ENCODE measurements at regions not wholly inside any gene's neighbourhood (a gene's known extent, or its start where the extent isn't known, plus 50 kb on each side); places are given as distances from the start of the nearest gene placed in this dataset.

DNA sequence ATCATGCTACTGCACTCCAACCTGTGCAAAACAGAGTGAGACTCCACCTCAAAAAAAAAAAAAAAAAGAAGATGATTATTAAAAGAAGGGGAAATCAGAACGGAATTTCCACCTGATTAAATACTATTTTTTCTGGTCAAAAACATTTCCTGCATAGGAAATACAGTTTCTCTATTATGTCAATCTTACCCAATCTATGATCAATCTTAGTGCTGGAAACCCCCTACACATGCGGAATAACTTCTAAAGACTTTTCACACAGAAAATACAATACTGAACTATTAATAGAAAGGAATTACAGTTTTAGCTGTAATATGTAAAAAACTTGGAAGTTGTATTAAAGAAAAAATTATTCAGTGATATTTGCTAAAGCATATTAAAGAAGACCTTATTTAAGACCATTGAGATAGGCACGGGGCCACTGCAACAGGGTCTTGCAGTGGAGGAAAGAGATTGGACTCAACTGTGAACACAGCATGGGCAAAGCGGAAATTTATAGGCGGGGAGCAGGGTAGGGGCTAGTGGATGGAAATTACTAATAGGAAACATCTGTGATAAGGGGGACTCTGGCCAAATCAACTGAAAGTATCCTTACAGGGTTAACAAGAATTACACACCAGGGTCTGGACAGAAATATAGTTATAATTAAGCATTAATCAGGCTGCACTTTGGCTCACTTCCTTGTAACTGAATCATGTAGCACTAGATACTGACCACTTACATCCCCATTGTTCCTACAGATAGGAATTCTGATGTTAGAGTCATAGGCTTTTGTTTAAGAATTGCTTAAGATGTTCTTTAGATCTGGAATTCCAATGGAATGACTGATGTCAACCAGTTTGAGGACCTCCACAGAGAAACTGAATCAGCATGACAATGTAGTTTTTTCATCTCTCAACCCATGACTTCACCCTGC lies 411.5 kb upstream of the DDI1 start:
- no peak for DNase-seq

DNA sequence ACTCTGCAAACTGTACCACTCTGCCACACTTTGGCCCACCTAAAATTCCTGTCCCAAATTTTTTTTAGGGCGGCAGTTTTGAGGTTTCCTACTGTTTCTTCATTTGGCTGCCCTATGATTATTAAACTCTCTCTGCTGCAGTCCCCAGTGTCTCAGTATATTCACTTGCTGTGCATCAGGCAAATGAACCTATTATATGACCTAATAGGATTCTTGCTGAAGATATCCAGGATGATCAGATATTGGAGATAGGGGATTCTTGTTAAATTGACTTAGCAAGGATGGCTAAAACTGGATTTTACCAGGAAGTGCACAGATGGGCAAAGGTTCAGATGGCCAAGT lies 410.8 kb upstream of the DDI1 start:
- no peak for DNase-seq

DNA sequence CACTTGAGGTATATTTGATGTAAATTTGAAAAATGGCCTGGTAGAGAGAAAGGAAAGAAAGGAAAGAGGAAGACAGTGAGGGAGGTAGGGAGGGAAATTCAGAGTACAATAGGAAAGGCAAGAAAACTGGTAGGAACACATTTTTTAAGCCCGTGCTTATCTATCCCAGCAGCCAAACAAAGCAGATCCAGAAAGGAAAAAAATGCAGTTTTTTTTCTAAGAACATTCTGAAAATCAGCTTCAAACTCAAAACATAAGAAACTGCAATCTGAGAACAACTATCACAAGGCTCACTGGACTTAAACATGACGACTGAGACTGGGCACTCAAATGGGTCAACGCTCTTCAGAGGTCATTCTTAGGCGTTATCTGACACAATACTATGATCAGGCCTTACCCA lies 408.3 kb upstream of the DDI1 start:
- DNase-seq: no peak

GRCh38 chr11:103631841-103632240 lies 404.6 kb upstream of the DDI1 start:
- no peak for DNase-seq

DNA sequence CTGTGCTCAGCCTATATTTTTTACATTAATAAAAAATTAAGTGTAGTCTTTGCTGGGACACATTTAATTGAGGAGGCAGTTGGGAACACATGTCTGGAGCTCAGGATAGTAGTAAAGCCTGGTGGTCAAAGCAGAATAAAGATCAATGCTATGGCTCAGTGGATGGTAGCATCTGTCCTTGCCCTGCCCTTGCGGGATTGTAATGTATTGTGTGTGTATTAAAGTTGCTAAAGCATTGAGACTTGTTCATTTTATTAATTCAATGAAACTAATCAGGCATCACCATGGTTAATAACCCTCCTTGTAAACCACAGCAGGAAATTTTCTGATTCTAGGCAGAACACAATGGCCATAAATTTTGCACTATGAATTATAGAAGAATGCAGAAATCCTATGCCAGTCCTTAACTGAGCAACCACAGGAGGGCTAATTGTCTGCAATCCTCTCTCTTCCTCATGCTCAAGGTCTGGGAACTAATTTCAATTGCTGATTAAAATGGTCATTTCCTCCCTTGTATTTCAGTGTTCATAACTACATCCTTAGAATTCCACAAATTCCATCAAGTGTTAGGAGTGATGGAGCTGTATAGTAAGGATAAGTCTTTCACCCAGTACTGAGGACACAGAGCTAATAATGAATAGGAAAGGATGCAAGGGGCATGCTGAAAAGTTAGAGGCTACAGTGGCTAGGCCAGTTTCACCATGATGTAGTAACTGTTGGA lies 403.2 kb upstream of the DDI1 start:
- peak; percentile 8 for DNase-seq

DNA sequence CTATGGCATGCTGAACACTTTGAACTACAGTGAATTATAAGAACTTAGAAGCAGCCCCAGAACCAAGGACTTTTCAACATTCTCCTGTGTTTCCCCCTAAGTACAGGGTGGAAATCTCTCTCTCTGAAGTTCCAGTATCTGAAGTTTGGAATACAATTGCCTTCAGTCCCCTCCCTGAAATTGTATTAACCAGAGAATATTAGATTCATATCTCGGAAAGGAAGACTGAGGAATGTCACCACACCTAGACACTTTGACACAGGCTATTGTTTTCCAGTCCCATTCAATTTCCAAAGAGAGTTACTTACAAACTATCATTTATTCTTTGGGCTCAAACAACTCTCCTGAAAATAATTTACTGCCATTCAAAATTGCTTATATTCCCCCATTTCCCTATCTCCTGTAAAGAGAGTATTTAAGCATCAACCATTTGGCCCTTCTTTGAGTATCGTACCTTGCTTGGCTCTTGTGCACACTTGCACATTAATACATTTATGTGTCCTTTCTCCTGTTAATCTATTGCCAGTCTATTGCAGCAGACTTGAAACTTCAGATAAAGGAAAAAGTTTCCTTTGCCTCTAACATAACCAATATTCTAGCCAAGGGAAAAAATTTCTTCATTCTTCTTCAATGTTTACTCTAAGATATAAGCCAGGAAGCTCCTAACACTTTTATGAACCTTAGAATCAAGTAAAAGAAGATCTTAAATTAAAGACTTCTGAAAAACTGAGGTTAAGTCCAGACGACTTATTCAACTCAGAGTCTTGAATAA lies 402.4 kb upstream of the DDI1 start:
- no peak for DNase-seq

DNA sequence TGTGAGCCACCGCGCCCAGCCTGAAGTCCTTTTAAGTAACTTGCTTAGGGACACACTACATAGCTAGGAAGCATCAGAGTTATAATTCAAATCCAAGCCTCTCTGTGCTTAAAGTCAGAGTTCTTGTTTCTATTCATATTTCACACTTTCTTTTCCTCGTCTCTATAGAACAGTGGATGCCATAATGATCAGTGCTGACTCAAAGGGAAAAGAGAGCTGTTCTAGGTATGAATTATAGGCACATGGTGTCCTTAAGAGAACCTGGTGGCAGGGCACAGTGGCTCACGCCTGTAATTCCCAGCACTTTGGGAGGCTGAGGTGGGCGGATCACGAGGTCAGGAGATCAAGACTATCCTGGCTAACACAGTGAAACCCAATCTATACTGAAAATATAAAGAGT lies 400.2 kb upstream of the DDI1 start:
- no peak for DNase-seq

GRCh38 chr11:103637295-103637694 lies 399.1 kb upstream of the DDI1 start:
- DNase-seq: peak; percentile 71

DNA sequence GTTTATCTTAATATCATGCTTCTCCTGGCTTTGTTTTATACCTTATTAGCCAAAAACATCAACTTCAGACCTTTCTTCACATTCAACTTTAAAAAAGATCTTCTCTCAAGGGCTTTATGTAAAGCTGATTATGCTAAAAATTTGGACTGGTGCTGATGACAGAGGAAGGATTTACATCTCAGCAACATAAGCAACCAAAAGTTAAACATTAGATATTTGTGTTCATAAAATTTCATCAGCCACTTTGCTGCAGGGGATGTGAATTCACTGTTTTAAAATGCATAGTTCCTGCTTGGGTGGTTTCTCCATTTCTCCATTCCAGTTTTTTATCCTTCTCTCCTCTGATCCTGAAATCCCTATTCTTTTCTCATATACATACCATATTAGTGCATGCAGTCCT lies 398.6 kb upstream of the DDI1 start:
- no peak for DNase-seq

DNA sequence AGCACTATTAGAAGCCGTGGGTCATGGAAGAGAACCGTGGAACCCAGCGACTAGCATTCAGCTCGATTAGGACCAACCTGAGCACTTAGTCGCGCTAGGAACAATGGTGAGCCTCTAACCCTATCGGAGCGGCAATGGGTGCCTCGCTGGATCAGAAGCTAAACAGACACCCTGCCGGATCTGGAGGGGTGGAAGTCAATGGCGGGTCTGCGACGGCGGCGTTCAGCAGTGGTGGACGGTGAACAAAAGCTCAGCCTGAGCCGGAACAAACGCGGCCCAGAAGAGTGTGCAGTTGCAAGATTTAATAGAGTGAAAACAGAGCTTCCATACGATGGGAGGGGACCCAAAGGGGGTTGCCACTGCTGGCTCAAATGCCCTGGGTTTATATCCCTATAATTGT lies 391.8 kb upstream of the DDI1 start:
- DNase-seq: no peak

GRCh38 chr11:103648054-103648453 lies 388.4 kb upstream of the DDI1 start:
- no peak for DNase-seq

- no peak for DNase-seq
Observed at GRCh38 chr11:103648670-103649400, 387.6 kb upstream of the DDI1 start.

GRCh38 chr11:103649401-103649895 lies 387.0 kb upstream of the DDI1 start:
- DNase-seq: no peak

DNA sequence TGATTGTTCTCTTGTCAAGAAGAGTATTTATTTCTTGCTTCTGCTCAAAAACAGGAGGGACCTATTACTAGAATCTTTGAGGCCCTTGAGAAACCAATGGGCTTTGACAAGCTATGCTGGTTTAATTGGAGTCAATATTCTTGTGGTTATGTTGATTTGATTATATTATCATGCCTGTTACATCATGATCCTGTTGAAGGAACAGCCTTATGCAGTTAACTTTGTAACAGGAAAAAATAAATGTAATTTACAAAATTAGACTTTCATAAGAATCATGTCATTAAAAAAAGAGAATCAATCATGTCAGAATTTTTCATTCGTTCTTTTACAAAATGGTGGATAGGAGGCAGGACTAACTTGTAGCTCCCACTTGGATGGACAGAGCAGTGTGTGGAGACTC lies 386.1 kb upstream of the DDI1 start:
- DNase-seq: no peak

GRCh38 chr11:103651341-103651998 lies 385.0 kb upstream of the DDI1 start:
- no peak for DNase-seq

- DNase-seq: no peak
Observed at GRCh38 chr11:103652013-103652412, 384.4 kb upstream of the DDI1 start.

GRCh38 chr11:103656382-103656781 lies 380.1 kb upstream of the DDI1 start:
- DNase-seq: no peak

- DNase-seq: peak; percentile 61
Observed at GRCh38 chr11:103659206-103659618, 377.2 kb upstream of the DDI1 start.

DNA sequence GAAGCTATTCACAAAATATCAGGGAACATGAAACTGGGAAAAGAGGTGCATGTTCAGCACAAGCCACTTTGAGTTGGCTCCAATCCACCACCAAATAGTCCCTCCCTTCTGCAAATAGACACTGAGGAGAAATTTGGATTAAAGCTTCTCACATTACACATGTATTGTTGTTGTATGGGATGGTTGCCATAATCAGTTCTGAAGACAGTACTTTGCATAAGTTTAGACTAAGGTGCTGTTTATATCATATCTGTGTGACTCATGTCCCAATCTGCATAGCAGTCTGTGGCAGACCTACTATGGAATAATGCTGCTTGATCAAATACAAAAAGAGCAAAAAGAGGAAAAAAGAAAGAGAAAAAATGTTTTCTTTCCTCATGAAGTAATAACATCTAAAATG lies 376.7 kb upstream of the DDI1 start:
- DNase-seq: peak; percentile 32

- no peak for DNase-seq
Observed at GRCh38 chr11:103661185-103661584, 375.3 kb upstream of the DDI1 start.

DNA sequence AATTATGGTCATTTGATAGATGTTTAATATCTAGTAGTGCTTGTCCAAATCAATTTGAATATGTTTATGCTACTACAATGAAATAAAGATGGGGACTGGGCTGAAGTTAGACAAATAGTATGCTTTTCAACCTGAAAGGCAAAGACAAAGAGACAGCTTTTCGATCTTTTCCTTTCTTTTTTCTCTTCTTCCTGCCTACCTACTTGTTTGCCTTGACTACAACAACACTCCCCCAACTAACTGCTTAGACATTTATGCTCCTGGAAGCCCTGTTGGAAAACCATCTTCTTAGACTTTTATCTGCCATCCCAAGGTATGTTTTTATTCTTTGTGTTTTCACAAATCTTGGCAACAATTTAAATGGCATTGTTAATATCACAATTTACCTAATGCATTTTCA lies 374.4 kb upstream of the DDI1 start:
- no peak for DNase-seq

- DNase-seq: no peak
Observed at GRCh38 chr11:103662880-103663279, 373.6 kb upstream of the DDI1 start.

Data from NCI-H69 (cell line).